SK-N-SH (cell line): ENCODE measurements at regions not wholly inside any gene's neighbourhood (a gene's known extent, or its start where the extent isn't known, plus 50 kb on each side); places are given as distances from the start of the nearest gene placed in this dataset.
A peak's percentile ranks its signal among the peaks of the same experiment; 100 is the strongest.

ENCODE experiments used
- CTCF ChIA-PET: fragments of 300-600, 350-600 bp; formaldehyde crosslinking; extraction: SDS; loops from one replicate; lab custom pipeline; 2021; lab: Yijun Ruan, JAX
- POLR2A ChIA-PET: fragments of 350-600 bp; sonication (Branson Sonifier 250); formaldehyde crosslinking; extraction: SDS; loops from one replicate; lab custom pipeline; 2020; ENCODE audit warnings: antibody characterized with exemption, inconsistent platforms; lab: Yijun Ruan, JAX
- DNase-seq: peaks from one replicate; pipeline ENCODE4 v3.0.0; 2012
- H2AFZ ChIP-seq: fragments of 200-600 bp; sonication (generic); 2 replicates; pipeline ENCODE4 v1.8.1; 2016; ENCODE audit warnings: antibody characterized with exemption, mild to moderate bottlenecking, low read depth
- H3F3A ChIP-seq: fragments of 200-600 bp; sonication (generic); replicated peaks from 2 replicates; pipeline ENCODE3; 2016; ENCODE audit warnings: antibody characterized with exemption, mild to moderate bottlenecking; ENCODE audit not compliant: insufficient read depth
- H3K27ac ChIP-seq, 2 experiments: fragments of 200-500 bp in 1 of 2; fragments of 200-600 bp in 1 of 2; sonication (Bioruptor generic) in 1 of 2; sonication (generic), shearing (Covaris generic) in 1 of 2; 2 replicates each; pipeline versions ENCODE4 v1.5.1 to v1.6.1; 2014 to 2016; ENCODE audit warnings: low read depth in 2 of 2, inconsistent platforms in 1 of 2, low read length in 1 of 2, mild to moderate bottlenecking in 1 of 2, mixed read lengths in 1 of 2
- H3K27me3 ChIP-seq: fragments of 200-600 bp; sonication (generic), shearing (Covaris generic); 2 replicates; pipeline ENCODE4 v1.6.1; 2016; ENCODE audit warnings: mixed run types; ENCODE audit not compliant: insufficient read depth
- H3K36me3 ChIP-seq, 2 experiments: fragments of 200-500 bp in 1 of 2; fragments of 200-600 bp in 1 of 2; sonication (Bioruptor generic) in 1 of 2; sonication (generic) in 1 of 2; replicated peaks in 1 of 2; 2 replicates each; pipeline versions ENCODE3 to v1.5.1; 2014 to 2016; ENCODE audit warnings: low read length in 1 of 2, mild to moderate bottlenecking in 1 of 2; ENCODE audit not compliant: insufficient read depth in 2 of 2, control insufficient read depth in 1 of 2
- H3K4me1 ChIP-seq, 2 experiments: fragments of 200-500 bp in 1 of 2; fragments of 200-600 bp in 1 of 2; sonication (Bioruptor generic) in 1 of 2; sonication (generic), shearing (Covaris generic) in 1 of 2; 2 replicates each; pipeline versions ENCODE4 v1.5.1 to v1.6.1; 2014 to 2016; ENCODE audit warnings: low read depth in 1 of 2, low read length in 1 of 2, mixed run types in 1 of 2; ENCODE audit not compliant: insufficient read depth in 2 of 2, control insufficient read depth in 1 of 2
- H3K4me2 ChIP-seq: fragments of 200-600 bp; sonication (generic), shearing (Covaris generic); 2 replicates; pipeline ENCODE4 v1.6.1; 2017; ENCODE audit warnings: mixed run types
- H3K4me3 ChIP-seq, 2 experiments: fragments of 200-500 bp in 1 of 2; fragments of 200-600 bp in 1 of 2; sonication (Bioruptor generic) in 1 of 2; sonication (generic), shearing (Covaris generic) in 1 of 2; 2 replicates each; pipeline versions ENCODE4 v1.5.1 to v1.8.1; 2014 to 2016; ENCODE audit warnings: low read depth in 2 of 2, inconsistent platforms in 1 of 2, low read length in 1 of 2, mild to moderate bottlenecking in 1 of 2, mixed read lengths in 1 of 2, moderate library complexity in 1 of 2
- H3K79me2 ChIP-seq: fragments of 200-600 bp; sonication (generic); 2 replicates; pipeline ENCODE4 v1.8.1; 2017; ENCODE audit warnings: mild to moderate bottlenecking; ENCODE audit not compliant: insufficient read depth
- H3K9ac ChIP-seq: fragments of 200-600 bp; sonication (generic); 2 replicates; pipeline ENCODE4 v1.6.1; 2017; ENCODE audit warnings: mixed run types
- H3K9me2 ChIP-seq: fragments of 200-600 bp; sonication (generic); 2 replicates; pipeline ENCODE4 v1.6.1; 2017; ENCODE audit warnings: mixed run types
- H3K9me3 ChIP-seq: fragments of 200-600 bp; sonication (generic); 2 replicates; pipeline ENCODE4 v1.6.1; 2017; ENCODE audit warnings: mixed run types, mild to moderate bottlenecking, moderate library complexity
- H4K20me1 ChIP-seq: fragments of 200-600 bp; sonication (generic); 2 replicates; pipeline ENCODE4 v1.6.1; 2017; ENCODE audit warnings: mild to moderate bottlenecking, mixed run types; ENCODE audit not compliant: insufficient read depth
- ELF1 ChIP-seq: IDR thresholded peaks from 2 replicates; pipeline ENCODE4 v1.4.0; 2012
- FOSL2 ChIP-seq: IDR thresholded peaks from 2 replicates; pipeline ENCODE4 v1.4.0; 2012; ENCODE audit warnings: low read depth, mild to moderate bottlenecking, moderate library complexity, borderline replicate concordance
- FOXJ3 ChIP-seq: sonication (generic); formaldehyde crosslinking; IDR thresholded peaks from 2 replicates; pipeline ENCODE4 v1.5.1; 2020; ENCODE audit warnings: mild to moderate bottlenecking, missing genetic modification reagents
- GABPA ChIP-seq: IDR thresholded peaks from 2 replicates; pipeline ENCODE4 v1.4.0; 2012; ENCODE audit warnings: low read depth, mild to moderate bottlenecking
- GATA2 ChIP-seq: sonication (generic); formaldehyde crosslinking; IDR thresholded peaks from 2 replicates; pipeline ENCODE4 v1.5.0; 2020; ENCODE audit warnings: mild to moderate bottlenecking, missing genetic modification reagents
- JUND ChIP-seq: IDR thresholded peaks from 2 replicates; pipeline ENCODE4 v1.4.0; 2012
- MEF2A ChIP-seq: IDR thresholded peaks from 2 replicates; pipeline ENCODE4 v1.4.0; 2012; ENCODE audit warnings: low read depth, borderline replicate concordance
- MXI1 ChIP-seq: IDR thresholded peaks from 2 replicates; pipeline ENCODE4 v1.6.1; 2012; ENCODE audit warnings: mild to moderate bottlenecking, low read depth, low read length, improper control_type of control experiment
- NRF1 ChIP-seq: IDR thresholded peaks from 2 replicates; pipeline ENCODE4 v1.6.1; 2012; ENCODE audit warnings: low read depth, mild to moderate bottlenecking, low read length
- POLR2AphosphoS5 ChIP-seq: IDR thresholded peaks from 2 replicates; pipeline ENCODE4 v1.6.1; 2012; ENCODE audit warnings: low read depth, low read length
- RCOR1 ChIP-seq: fragments of 150-350 bp; IDR thresholded peaks from 2 replicates; pipeline ENCODE4 v1.6.1; 2017; ENCODE audit warnings: antibody characterized with exemption, low read length
- RFX5 ChIP-seq: IDR thresholded peaks from 2 replicates; pipeline ENCODE4 v1.6.1; 2012; ENCODE audit warnings: mild to moderate bottlenecking, improper control_type of control experiment, low read length
- RXRA ChIP-seq: IDR thresholded peaks from 2 replicates; pipeline ENCODE4 v1.4.0; 2012; ENCODE audit warnings: low read depth, mild to moderate bottlenecking, borderline replicate concordance
- SMC3 ChIP-seq: IDR thresholded peaks from 2 replicates; pipeline ENCODE4 v1.6.1; 2012; ENCODE audit warnings: low read depth, low read length, improper control_type of control experiment
- TCF12 ChIP-seq: IDR thresholded peaks from 2 replicates; pipeline ENCODE4 v1.4.0; 2012
- WGBS: methylation state at CpG from one replicate; pipeline ENCODE4 v1.1.6; 2017; ENCODE audit warnings: low lambda C conversion rate; 5-methylcytosine and 5-hydroxymethylcytosine counted together
- TF ChIP-seq, protein P1 (sequence below): fragments of 200-600 bp; sonication (generic); IDR thresholded peaks from 2 replicates; pipeline ENCODE4 v1.6.1; 2017; ENCODE audit warnings: antibody characterized with exemption, mild to moderate bottlenecking, moderate library complexity
- TF ChIP-seq, protein P2 (sequence below): IDR thresholded peaks from 2 replicates; pipeline ENCODE4 v1.6.1; 2012; ENCODE audit warnings: mild to moderate bottlenecking, low read depth, low read length, moderate library complexity
- TF ChIP-seq, protein P3 (sequence below): IDR thresholded peaks from 2 replicates; pipeline ENCODE4; 2012
- TF ChIP-seq, protein P4 (sequence below): fragments of 150-350 bp; IDR thresholded peaks from 2 replicates; pipeline ENCODE4 v1.6.1; 2016; ENCODE audit warnings: mild to moderate bottlenecking, low read depth, low read length

DNA sequence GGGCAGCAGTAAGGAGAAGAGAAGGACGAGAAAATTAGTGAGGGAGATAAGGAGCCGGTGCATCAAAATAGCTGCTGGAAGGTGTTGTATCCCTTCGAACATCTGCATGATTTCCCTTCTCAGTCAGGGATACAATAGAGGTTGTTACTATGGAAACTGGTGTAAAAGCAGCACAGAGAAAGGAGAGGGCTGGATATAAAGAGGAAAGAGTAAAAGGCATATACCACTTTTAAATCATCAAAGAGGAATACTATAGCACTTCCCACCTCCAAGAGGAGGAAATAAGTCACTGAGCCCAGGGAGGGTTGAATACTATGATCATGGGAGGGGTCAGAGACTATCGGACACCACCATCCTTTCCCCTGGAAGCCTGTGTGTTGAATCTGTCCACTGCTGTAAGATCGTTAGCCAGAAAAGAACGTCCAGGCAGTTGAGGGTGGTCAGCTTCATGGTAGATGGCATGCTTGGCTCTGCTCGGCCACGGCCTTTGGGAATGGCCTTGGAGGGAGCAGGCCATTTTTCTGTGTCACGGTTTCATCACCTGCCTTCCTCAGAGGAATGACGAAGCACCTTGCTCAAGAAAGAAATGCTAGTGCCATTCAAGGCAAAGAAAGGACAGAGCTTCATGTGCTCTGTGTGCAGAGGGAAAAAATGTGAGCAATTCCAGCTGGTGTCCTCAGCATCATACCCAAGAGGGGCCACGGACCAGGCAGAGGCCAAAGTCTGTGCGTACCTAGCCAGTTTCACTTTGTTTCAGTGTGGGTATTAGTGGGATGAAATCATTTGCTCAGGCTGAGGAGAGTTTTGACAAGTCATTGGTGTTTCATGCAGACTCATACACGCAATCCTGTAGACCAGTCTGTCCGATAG, 64.2 kb downstream of the IRF2BP2 start:
- Histone ChIP-seq H3K9me3 (no peaks in the 10 kb centered on the region), H3K9me2 (no peaks in the 10 kb centered on the region), H3K36me3 (no peaks in the 10 kb centered on the region), H3K4me3 (no peak overlapping the region), H3K27me3 (no peaks in the 10 kb centered on the region), H3K27ac (peak overlapping the region; percentile 92 to 100), H3K9ac (peak overlapping the region; percentile 27; the same call in 1 of the 2 replicates), H2AFZ (no peak overlapping the region), H3K79me2 (no peaks in the 10 kb centered on the region), H3F3A (peaks cover 12% of the 10 kb centered on the region), H3K4me2 (peak overlapping the region; percentile 68), H4K20me1 (no peaks in the 10 kb centered on the region), H3K4me1 (peaks cover 23 to 66% of the 10 kb centered on the region in 2 experiments)
- ChIA-PET CTCF (interaction anchor here (0.7 to 3.1 kb wide), 7 partner anchors 10 to 538 kb away, joined by 3 to 14 read pairs (median 3); no protein-coding TSS in a partner anchor), POLR2A (interaction anchor here (0.6 to 6.6 kb wide), 9 partner anchors 7 to 178 kb away, joined by 3 to 53 read pairs (median 13); no protein-coding TSS in a partner anchor)
- 92% methylated on average over 13 of the region's 14 CpGs for WGBS
- DNase-seq = no peak
- no peak for TF ChIP-seq POLR2AphosphoS5
- no peak for TF ChIP-seq TCF12
- no peak for TF ChIP-seq MXI1
- no peak for TF ChIP-seq RCOR1
- TF ChIP-seq, protein P1, sequence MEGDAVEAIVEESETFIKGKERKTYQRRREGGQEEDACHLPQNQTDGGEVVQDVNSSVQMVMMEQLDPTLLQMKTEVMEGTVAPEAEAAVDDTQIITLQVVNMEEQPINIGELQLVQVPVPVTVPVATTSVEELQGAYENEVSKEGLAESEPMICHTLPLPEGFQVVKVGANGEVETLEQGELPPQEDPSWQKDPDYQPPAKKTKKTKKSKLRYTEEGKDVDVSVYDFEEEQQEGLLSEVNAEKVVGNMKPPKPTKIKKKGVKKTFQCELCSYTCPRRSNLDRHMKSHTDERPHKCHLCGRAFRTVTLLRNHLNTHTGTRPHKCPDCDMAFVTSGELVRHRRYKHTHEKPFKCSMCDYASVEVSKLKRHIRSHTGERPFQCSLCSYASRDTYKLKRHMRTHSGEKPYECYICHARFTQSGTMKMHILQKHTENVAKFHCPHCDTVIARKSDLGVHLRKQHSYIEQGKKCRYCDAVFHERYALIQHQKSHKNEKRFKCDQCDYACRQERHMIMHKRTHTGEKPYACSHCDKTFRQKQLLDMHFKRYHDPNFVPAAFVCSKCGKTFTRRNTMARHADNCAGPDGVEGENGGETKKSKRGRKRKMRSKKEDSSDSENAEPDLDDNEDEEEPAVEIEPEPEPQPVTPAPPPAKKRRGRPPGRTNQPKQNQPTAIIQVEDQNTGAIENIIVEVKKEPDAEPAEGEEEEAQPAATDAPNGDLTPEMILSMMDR = no peak
- TF ChIP-seq, protein P2, sequence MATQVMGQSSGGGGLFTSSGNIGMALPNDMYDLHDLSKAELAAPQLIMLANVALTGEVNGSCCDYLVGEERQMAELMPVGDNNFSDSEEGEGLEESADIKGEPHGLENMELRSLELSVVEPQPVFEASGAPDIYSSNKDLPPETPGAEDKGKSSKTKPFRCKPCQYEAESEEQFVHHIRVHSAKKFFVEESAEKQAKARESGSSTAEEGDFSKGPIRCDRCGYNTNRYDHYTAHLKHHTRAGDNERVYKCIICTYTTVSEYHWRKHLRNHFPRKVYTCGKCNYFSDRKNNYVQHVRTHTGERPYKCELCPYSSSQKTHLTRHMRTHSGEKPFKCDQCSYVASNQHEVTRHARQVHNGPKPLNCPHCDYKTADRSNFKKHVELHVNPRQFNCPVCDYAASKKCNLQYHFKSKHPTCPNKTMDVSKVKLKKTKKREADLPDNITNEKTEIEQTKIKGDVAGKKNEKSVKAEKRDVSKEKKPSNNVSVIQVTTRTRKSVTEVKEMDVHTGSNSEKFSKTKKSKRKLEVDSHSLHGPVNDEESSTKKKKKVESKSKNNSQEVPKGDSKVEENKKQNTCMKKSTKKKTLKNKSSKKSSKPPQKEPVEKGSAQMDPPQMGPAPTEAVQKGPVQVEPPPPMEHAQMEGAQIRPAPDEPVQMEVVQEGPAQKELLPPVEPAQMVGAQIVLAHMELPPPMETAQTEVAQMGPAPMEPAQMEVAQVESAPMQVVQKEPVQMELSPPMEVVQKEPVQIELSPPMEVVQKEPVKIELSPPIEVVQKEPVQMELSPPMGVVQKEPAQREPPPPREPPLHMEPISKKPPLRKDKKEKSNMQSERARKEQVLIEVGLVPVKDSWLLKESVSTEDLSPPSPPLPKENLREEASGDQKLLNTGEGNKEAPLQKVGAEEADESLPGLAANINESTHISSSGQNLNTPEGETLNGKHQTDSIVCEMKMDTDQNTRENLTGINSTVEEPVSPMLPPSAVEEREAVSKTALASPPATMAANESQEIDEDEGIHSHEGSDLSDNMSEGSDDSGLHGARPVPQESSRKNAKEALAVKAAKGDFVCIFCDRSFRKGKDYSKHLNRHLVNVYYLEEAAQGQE = no peak
- no peak for TF ChIP-seq NRF1
- no peak for TF ChIP-seq MEF2A
- TF ChIP-seq, protein P3, sequence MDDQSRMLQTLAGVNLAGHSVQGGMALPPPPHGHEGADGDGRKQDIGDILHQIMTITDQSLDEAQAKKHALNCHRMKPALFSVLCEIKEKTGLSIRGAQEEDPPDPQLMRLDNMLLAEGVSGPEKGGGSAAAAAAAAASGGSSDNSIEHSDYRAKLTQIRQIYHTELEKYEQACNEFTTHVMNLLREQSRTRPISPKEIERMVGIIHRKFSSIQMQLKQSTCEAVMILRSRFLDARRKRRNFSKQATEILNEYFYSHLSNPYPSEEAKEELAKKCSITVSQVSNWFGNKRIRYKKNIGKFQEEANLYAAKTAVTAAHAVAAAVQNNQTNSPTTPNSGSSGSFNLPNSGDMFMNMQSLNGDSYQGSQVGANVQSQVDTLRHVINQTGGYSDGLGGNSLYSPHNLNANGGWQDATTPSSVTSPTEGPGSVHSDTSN = no peak
- TF ChIP-seq SMC3 = no peak
- no peak for TF ChIP-seq FOSL2
- TF ChIP-seq GABPA = no peak
- no peak for TF ChIP-seq GATA2 (CRISPR knock-in tag)
- TF ChIP-seq RXRA = no peak
- no peak for TF ChIP-seq JUND
- TF ChIP-seq, protein P4, sequence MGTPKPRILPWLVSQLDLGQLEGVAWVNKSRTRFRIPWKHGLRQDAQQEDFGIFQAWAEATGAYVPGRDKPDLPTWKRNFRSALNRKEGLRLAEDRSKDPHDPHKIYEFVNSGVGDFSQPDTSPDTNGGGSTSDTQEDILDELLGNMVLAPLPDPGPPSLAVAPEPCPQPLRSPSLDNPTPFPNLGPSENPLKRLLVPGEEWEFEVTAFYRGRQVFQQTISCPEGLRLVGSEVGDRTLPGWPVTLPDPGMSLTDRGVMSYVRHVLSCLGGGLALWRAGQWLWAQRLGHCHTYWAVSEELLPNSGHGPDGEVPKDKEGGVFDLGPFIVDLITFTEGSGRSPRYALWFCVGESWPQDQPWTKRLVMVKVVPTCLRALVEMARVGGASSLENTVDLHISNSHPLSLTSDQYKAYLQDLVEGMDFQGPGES = no peak
- no peak for TF ChIP-seq RFX5
- TF ChIP-seq FOXJ3 (CRISPR knock-in tag) = no peak
- TF ChIP-seq ELF1 = no peak
